ENCODE measurements at regions not wholly inside any gene's neighbourhood (a gene's known extent, or its start where the extent isn't known, plus 50 kb on each side); places are given as distances from the start of the nearest gene placed in this dataset.

- Mint-ChIP-seq H3K4me1 (ENCODE audit: low read depth, unreplicated experiment) (no peaks in the 10 kb centered on the region), H3K27ac (ENCODE audit: unreplicated experiment) (no peak overlapping the region), H3K4me3 (ENCODE audit: low read depth, unreplicated experiment) (no peak overlapping the region), H3K9me3 (ENCODE audit: low read depth, unreplicated experiment) (no peaks in the 10 kb centered on the region), H3K36me3 (ENCODE audit: insufficient read depth, unreplicated experiment) (no peaks in the 10 kb centered on the region), H3K27me3 (ENCODE audit: unreplicated experiment) (no peaks in the 10 kb centered on the region)
- no peak for TF ChIP-seq CTCF (IDR thresholded peaks at IDR 0.05; ENCODE audit: unreplicated experiment)
- BruUV-seq (replicated peaks): no TSS peak
- CTCF ChIA-PET: no interaction called here
- intact Hi-C loops (cut with micrococcal nuclease; ENCODE audit: unreplicated experiment): no loop called here
- DNase-seq: no peak
These were observed 768.4 kb downstream of the TFAP2A start for GRCh38 chr6:9646342-9647070.

GRCh38 chr6:9638861-9639260 is 776.0 kb downstream of the TFAP2A start:
- H3K36me3 Mint-ChIP-seq (ENCODE audit: insufficient read depth, unreplicated experiment): no peaks in the 10 kb centered on the region
- intact Hi-C loops (cut with micrococcal nuclease; ENCODE audit: unreplicated experiment): no loop called here
- BruUV-seq (replicated peaks): no TSS peak
- TF ChIP-seq CTCF (IDR thresholded peaks at IDR 0.05; ENCODE audit: unreplicated experiment): no peak
- no peak overlapping the region for H3K4me3 Mint-ChIP-seq (ENCODE audit: low read depth, unreplicated experiment)
- H3K4me1 Mint-ChIP-seq (ENCODE audit: low read depth, unreplicated experiment): no peaks in the 10 kb centered on the region
- H3K9me3 Mint-ChIP-seq (ENCODE audit: low read depth, unreplicated experiment): no peaks in the 10 kb centered on the region
- CTCF ChIA-PET: no interaction called here
- no peak overlapping the region for H3K27ac Mint-ChIP-seq (ENCODE audit: unreplicated experiment)
- H3K27me3 Mint-ChIP-seq (ENCODE audit: unreplicated experiment): no peaks in the 10 kb centered on the region
- DNase-seq: no peak

- Mint-ChIP-seq H3K4me1 (ENCODE audit: low read depth, unreplicated experiment) (no peaks in the 10 kb centered on the region), H3K27ac (ENCODE audit: unreplicated experiment) (no peak overlapping the region), H3K9me3 (ENCODE audit: low read depth, unreplicated experiment) (peaks cover 3% of the 10 kb centered on the region), H3K27me3 (ENCODE audit: unreplicated experiment) (no peaks in the 10 kb centered on the region), H3K36me3 (ENCODE audit: insufficient read depth, unreplicated experiment) (no peaks in the 10 kb centered on the region), H3K4me3 (ENCODE audit: low read depth, unreplicated experiment) (no peak overlapping the region)
- intact Hi-C loops (cut with micrococcal nuclease; ENCODE audit: unreplicated experiment): no loop called here
- no peak for DNase-seq
- no peak for TF ChIP-seq CTCF (IDR thresholded peaks at IDR 0.05; ENCODE audit: unreplicated experiment)
- BruUV-seq (replicated peaks): no TSS peak
- CTCF ChIA-PET: no interaction called here
These were observed 780.1 kb downstream of the TFAP2A start for GRCh38 chr6:9634776-9635175.

- Mint-ChIP-seq H3K27me3 (ENCODE audit: unreplicated experiment) (no peaks in the 10 kb centered on the region), H3K4me1 (ENCODE audit: low read depth, unreplicated experiment) (no peaks in the 10 kb centered on the region), H3K9me3 (ENCODE audit: low read depth, unreplicated experiment) (peaks cover 7% of the 10 kb centered on the region), H3K27ac (ENCODE audit: unreplicated experiment) (no peak overlapping the region), H3K36me3 (ENCODE audit: insufficient read depth, unreplicated experiment) (no peaks in the 10 kb centered on the region), H3K4me3 (ENCODE audit: low read depth, unreplicated experiment) (no peak overlapping the region)
- CTCF ChIA-PET: no interaction called here
- no peak for TF ChIP-seq CTCF (IDR thresholded peaks at IDR 0.05; ENCODE audit: unreplicated experiment)
- intact Hi-C loops (cut with micrococcal nuclease; ENCODE audit: unreplicated experiment): no loop called here
- no TSS peak for BruUV-seq (replicated peaks)
- DNase-seq: no peak
These were observed 782.8 kb downstream of the TFAP2A start for GRCh38 chr6:9632026-9632425.
